Erythroblast (primary cell): ENCODE measurements at regions not wholly inside any gene's neighbourhood (a gene's known extent, or its start where the extent isn't known, plus 50 kb on each side); places are given as distances from the start of the nearest gene placed in this dataset.
A peak's percentile ranks its signal among the peaks of the same experiment; 100 is the strongest.

ENCODE experiments used
- DNase-seq, 2 experiments: peaks; one replicate each; lab custom pipeline; 2025; lab: John Stamatoyannopoulos, UW
- GATA1 ChIP-seq: IDR thresholded peaks from 2 replicates; pipeline ENCODE4 v1.6.1; 2011; ENCODE audit warnings: low read depth, mild to moderate bottlenecking, control low read depth, low read length, moderate library complexity
- POLR2A ChIP-seq: IDR thresholded peaks from 2 replicates; pipeline ENCODE4 v1.6.1; 2011; ENCODE audit warnings: mild to moderate bottlenecking, low read length

DNA sequence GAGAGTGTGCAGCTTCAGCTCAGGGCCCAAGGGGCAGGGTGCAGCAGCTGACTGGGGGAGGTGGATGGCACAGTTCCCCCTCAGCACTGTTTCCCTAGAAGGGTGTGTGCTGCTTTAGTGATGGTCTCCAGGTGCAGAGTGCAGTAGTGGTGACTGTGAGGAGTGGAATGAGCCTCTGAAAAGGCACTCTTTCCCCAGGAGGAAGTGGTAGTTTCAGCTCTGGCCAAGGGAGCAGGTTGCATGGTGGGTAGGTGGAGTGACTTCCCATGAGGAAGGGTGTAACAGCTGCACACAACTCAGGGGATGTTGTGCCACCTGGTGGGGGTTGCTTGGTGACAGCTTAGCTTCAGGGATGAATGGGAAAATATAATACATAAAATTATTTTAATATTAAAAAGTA lies 251.5 kb upstream of the NXPH2 start:
- TF ChIP-seq POLR2A, result no peak
- no peak for TF ChIP-seq GATA1
- DNase-seq, result peak in 1 of 2 experiments; percentile 0

- TF ChIP-seq GATA1 (no peak), POLR2A (no peak)
- no peak for DNase-seq
Measured at GRCh38 chr2:139020287-139020686, 240.1 kb upstream of the NXPH2 start.

GRCh38 chr2:139018252-139018651 lies 238.1 kb upstream of the NXPH2 start:
- TF ChIP-seq POLR2A (no peak), GATA1 (no peak)
- DNase-seq, result no peak

DNA sequence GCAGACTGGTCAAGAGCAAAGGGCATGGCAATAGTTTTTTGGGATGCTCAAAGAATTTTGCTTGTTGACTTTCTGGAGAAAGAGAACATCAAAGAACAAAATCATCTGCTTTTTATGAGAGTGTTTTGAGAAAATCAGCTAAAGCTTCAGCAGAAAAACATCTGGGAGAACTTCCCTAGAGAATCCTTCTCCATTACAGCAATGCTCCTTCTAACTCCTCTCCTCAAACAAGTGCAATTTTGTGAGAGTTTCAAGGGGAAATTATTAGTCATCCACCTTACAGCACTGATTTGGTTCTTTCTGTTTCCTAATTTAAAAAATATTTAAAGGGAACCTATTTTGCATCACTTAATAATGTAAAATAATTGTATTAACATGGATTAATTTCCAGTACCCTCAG lies 226.9 kb upstream of the NXPH2 start:
- no peak for DNase-seq
- no peak for TF ChIP-seq GATA1
- TF ChIP-seq POLR2A, result no peak

- TF ChIP-seq GATA1 (no peak), POLR2A (no peak)
- no peak for DNase-seq
Measured at GRCh38 chr2:139000131-139000785, 220.1 kb upstream of the NXPH2 start.

DNA sequence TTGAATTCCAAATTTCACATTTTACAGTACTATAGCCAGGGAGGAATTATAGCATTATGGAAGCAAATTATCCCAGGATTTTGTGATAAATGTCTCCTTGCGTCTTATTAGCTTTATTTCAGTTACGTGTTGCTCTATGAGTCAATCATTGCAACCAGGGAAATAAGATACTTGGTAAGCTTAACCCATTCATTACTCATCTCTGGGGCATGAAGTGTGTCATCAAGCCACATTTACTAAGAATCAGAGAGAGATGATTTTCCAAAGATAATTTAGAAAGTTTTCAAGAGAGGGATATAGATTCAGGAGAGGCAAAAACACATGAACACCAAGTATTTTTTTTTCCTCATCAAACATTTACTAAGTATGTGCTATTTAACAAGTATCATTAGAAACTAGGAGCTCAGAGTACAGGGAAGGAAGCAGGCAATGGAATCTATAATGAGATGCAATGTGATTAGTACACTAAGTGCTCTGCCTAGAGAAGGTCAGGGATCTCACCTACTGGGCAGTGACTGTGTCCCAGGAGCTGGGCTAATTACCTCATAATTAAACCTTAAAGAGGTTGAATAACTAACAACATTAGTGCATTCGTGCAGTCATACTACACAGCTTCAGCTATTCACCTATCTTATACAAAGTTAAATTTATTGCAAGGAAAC lies 217.8 kb upstream of the NXPH2 start:
- TF ChIP-seq GATA1 (no peak), POLR2A (no peak)
- no peak for DNase-seq

- DNase-seq, result no peak
- no peak for TF ChIP-seq POLR2A
- TF ChIP-seq GATA1, result no peak
Measured at GRCh38 chr2:138997346-138997745, 217.2 kb upstream of the NXPH2 start.

DNA sequence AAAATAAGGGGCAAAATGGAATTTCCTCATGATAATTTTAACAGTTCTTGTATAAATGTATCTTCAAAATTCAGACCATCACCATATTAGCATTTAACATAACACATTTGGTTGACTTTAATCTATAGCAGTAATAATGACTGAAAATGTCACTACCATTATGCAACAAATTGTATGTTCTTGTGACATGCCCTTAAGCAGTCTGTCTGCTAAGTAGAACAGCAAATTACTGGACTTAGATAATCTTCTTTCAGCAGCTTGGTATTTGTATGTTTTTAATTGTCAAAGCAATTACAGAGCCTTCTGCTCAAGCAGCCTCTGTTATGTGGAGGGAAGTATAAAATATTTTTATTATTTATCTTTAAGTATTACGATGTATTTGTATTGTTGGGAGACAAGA lies 214.3 kb upstream of the NXPH2 start:
- DNase-seq, result no peak
- TF ChIP-seq GATA1 (no peak), POLR2A (no peak)

DNA sequence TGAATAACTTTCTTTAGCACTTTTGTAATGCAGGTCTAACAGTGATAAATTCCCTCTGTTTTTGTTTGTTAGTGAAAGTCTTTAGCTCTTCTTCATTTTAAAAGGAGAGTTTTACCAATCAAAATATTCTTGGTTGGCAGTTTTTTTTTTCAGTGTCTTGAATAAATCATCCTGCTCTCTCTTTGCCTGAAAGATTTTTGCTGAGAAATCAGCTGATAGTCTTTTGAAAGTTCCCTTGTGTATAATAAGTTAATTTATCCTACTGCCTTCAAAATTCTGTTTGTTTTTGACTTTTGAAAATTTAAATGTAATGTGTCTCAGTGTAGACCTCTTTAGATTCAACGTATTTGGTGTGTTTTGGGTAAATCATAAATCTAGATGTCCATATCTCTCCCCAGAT lies 205.7 kb upstream of the NXPH2 start:
- TF ChIP-seq GATA1 (no peak), POLR2A (no peak)
- no peak for DNase-seq

GRCh38 chr2:138979131-138979785 lies 199.1 kb upstream of the NXPH2 start:
- no peak for DNase-seq
- no peak for TF ChIP-seq GATA1
- TF ChIP-seq POLR2A, result no peak

GRCh38 chr2:138974651-138975050 lies 194.5 kb upstream of the NXPH2 start:
- DNase-seq, result no peak
- TF ChIP-seq GATA1 (no peak), POLR2A (no peak)

DNA sequence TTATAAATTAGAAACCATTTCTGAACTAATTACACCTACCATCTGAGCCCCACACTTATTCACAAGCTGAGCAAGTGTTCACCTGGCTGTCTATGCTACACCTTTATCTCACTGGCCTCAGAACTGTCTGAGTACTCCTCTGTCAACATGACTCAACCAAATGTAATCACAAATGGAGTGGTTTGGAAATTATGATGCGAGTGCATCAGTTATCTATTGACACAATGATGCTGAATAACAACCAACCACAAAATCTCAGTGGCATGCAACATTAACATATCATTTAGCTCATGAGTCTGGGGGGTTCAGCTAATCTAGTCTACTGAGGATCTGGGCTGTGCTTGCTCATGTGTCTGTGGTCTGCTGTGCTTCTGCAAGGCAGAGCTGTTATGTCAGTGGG lies 184.2 kb upstream of the NXPH2 start:
- DNase-seq, result no peak
- no peak for TF ChIP-seq POLR2A
- no peak for TF ChIP-seq GATA1

DNA sequence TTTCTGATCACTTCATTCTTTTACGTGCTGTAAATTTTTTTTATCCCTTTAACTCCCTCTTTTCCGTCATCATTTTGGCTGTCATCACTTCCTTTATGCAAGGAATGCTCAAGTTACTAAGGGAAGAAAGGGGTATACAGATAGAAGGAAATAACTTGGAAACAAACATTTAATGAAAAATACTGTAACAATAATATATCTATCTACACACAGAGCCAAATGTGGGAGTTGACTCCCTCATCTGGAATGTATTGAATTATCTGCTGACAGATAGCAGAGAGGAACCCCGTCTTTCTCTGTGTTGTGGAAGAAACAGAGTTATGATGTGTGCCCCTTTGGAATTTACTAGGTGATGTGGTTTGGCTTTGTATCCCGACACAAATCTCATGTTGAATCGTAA lies 182.5 kb upstream of the NXPH2 start:
- TF ChIP-seq GATA1 (no peak), POLR2A (no peak)
- no peak for DNase-seq

GRCh38 chr2:138960191-138960590 lies 180.0 kb upstream of the NXPH2 start:
- DNase-seq, result no peak
- TF ChIP-seq GATA1 (no peak), POLR2A (no peak)
